NB4 (cell line): ENCODE measurements at regions not wholly inside any gene's neighbourhood (a gene's known extent, or its start where the extent isn't known, plus 50 kb on each side); places are given as distances from the start of the nearest gene placed in this dataset.

Experiments used
- DNase-seq: peaks from one replicate; pipeline ENCODE4 v3.0.0; 2010; ENCODE audit warnings: low read depth
- H3K4me3 ChIP-seq: one replicate; pipeline ENCODE4 v1.5.1; 2011; ENCODE audit warnings: mild to moderate bottlenecking, low read depth, low read length, moderate library complexity
- CTCF ChIP-seq: IDR thresholded peaks from one replicate; pipeline ENCODE4 v1.5.1; 2012; ENCODE audit warnings: low read depth, low read length
- MAX ChIP-seq: IDR thresholded peaks from 2 replicates; pipeline ENCODE4 v1.6.1; 2011; ENCODE audit warnings: low read depth, low read length
- MYC ChIP-seq: IDR thresholded peaks from 2 replicates; pipeline ENCODE4 v1.6.1; 2011; ENCODE audit warnings: low read depth, low read length
- POLR2A ChIP-seq: IDR thresholded peaks from 2 replicates; pipeline ENCODE4 v1.6.1; 2011; ENCODE audit warnings: mild to moderate bottlenecking; ENCODE audit not compliant: insufficient read length; ENCODE audit errors: extremely low read depth

- H3K4me3 ChIP-seq: no peak overlapping the region
- no peak for DNase-seq
- no peak for TF ChIP-seq CTCF
- TF ChIP-seq POLR2A: no peak
- no peak for TF ChIP-seq MYC
- TF ChIP-seq MAX: no peak
These were observed 952.0 kb downstream of the SLITRK5 start for GRCh38 chr13:88623150-88623549.

GRCh38 chr13:88627071-88627470 lies 955.9 kb downstream of the SLITRK5 start:
- TF ChIP-seq POLR2A: no peak
- no peak for TF ChIP-seq CTCF
- TF ChIP-seq MYC: no peak
- no peak for TF ChIP-seq MAX
- no peak for DNase-seq
- H3K4me3 ChIP-seq: no peak overlapping the region

GRCh38 chr13:88628882-88629281 lies 957.7 kb downstream of the SLITRK5 start:
- H3K4me3 ChIP-seq: no peak overlapping the region
- no peak for TF ChIP-seq MYC
- TF ChIP-seq MAX: no peak
- TF ChIP-seq CTCF: no peak
- no peak for TF ChIP-seq POLR2A
- DNase-seq: no peak

- no peak for DNase-seq
- no peak for TF ChIP-seq CTCF
- no peak for TF ChIP-seq MYC
- no peak for TF ChIP-seq MAX
- TF ChIP-seq POLR2A: no peak
- no peak overlapping the region for H3K4me3 ChIP-seq
These were observed 966.8 kb downstream of the SLITRK5 start for GRCh38 chr13:88637935-88638334.

GRCh38 chr13:88643233-88643632 lies 972.1 kb downstream of the SLITRK5 start:
- TF ChIP-seq MAX: no peak
- no peak for TF ChIP-seq MYC
- no peak for TF ChIP-seq POLR2A
- TF ChIP-seq CTCF: no peak
- DNase-seq: no peak
- no peak overlapping the region for H3K4me3 ChIP-seq
